T-helper 1 cell treated with Interleukin-12 subunit alpha and Interleukin-12 subunit beta and Interleukin-4 antibody, amounts not matched to agents 30 μg/mL and 1 μg/mL, for 36 hours (primary cell): ENCODE measurements at regions not wholly inside any gene's neighbourhood (a gene's known extent, or its start where the extent isn't known, plus 50 kb on each side); places are given as distances from the start of the nearest gene placed in this dataset.

Experiments used
- H3K27ac Mint-ChIP-seq: one replicate; pipeline ENCODE4 v1.8.0; 2021; ENCODE audit warnings: mild to moderate bottlenecking, mixed read lengths
- H3K27me3 Mint-ChIP-seq: one replicate; pipeline ENCODE4 v1.8.0; 2021; ENCODE audit warnings: low read depth, mixed read lengths
- H3K36me3 Mint-ChIP-seq: one replicate; pipeline ENCODE4 v1.8.0; 2021; ENCODE audit warnings: low read depth, mixed read lengths
- H3K4me1 Mint-ChIP-seq: one replicate; pipeline ENCODE4 v1.8.0; 2021; ENCODE audit warnings: low read depth, mixed read lengths
- H3K4me3 Mint-ChIP-seq: one replicate; pipeline ENCODE4 v1.8.0; 2021; ENCODE audit warnings: mild to moderate bottlenecking, moderate library complexity, mixed read lengths
- H3K9me3 Mint-ChIP-seq: one replicate; pipeline ENCODE4 v1.8.0; 2021; ENCODE audit warnings: mixed read lengths

DNA sequence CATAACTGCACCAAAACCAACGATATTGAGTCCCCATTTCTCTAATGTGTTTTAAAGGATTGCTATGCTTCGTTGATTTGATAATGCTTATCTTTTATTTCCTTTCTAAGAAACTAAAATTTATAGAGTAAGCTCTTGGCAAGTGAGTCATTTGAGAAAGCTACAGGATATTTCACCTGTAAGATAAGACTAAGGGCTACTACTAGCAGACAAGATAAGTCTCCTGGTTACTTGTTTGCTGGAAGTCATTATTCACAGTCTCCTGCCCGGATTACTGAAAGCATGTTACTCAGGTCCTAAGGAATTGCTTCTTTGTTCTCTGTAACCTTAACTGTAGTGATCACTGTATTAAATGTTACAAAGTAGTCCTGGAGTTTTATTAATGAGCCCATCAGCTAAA lies 315.9 kb upstream of the RASA1 start:
- Mint-ChIP-seq H3K9me3 (no peaks in the 10 kb centered on the region), H3K4me1 (no peaks in the 10 kb centered on the region), H3K36me3 (no peaks in the 10 kb centered on the region), H3K27ac (no peak overlapping the region), H3K4me3 (no peak overlapping the region), H3K27me3 (peaks cover 39% of the 10 kb centered on the region)

DNA sequence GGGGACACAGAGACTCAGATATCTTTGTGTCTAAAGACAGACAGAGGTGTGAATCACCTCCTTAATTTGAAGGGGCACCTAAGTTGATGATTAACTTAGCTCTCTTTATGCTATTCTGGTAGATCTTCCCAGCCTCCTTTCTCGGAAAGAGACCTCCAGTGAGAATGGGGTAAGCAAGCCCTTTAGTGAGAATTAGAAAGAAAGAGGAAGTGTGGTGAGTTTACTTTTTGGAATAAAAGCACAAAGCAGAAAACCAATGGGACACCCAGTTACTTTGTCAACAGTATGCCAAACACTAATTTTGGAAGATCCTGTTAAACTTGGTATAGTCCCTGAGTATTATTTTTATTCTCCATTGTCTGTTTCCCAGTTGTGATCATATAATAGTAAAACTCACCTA lies 302.8 kb upstream of the RASA1 start:
- Mint-ChIP-seq H3K4me3 (no peak overlapping the region), H3K27me3 (peaks cover 17% of the 10 kb centered on the region), H3K36me3 (no peaks in the 10 kb centered on the region)

DNA sequence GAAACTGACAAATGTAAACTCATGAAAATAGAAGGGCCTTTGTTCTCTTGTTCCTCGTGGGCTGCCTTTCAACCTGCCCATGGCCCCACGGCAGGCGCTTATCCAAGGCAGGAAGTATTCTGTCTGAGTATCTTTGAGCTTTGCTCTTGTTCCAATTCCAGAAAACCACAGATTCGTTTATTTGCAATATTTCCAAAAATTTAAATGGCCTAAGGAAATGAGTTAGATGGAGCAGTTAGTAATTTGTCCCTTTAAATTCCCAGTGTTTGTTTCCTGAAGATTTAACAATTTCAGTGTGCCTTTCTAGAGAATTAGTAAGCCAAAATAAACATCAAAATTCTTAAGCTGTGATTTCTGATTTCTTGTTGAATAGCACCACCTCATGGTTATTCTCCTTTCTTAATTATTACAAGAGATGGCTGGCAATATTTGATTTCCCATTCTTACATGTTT lies 299.4 kb upstream of the RASA1 start:
- Mint-ChIP-seq H3K9me3 (no peaks in the 10 kb centered on the region), H3K4me3 (no peak overlapping the region), H3K27ac (no peak overlapping the region), H3K36me3 (no peaks in the 10 kb centered on the region), H3K4me1 (peaks cover 2% of the 10 kb centered on the region), H3K27me3 (peaks cover 32% of the 10 kb centered on the region)

More for the DNA sequence above, 302.8 kb upstream of the RASA1 start:
- no peak overlapping the region for H3K27ac Mint-ChIP-seq
- H3K4me1 Mint-ChIP-seq, result no peaks in the 10 kb centered on the region
- no peaks in the 10 kb centered on the region for H3K9me3 Mint-ChIP-seq

DNA sequence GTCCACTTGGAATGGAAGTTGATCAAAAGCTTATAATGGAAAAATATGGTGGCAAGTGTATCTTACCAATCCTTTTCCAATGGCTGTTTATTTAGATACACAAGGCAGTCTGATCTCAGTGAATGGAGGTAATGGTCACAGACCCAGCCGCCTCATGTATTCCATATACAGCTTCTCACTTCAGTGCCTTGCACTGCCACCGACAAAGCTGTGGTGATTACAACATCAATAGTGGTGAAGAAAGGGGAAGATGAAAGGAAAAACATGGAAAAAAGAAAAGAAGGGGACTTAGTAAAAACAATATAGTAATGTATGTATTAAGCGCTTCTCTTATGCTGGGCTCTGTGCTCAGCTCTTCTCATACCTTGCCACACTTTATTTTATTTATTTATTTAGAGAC lies 297.3 kb upstream of the RASA1 start:
- Mint-ChIP-seq H3K9me3 (no peaks in the 10 kb centered on the region), H3K4me1 (peaks cover 2% of the 10 kb centered on the region), H3K4me3 (no peak overlapping the region), H3K27me3 (peaks cover 32% of the 10 kb centered on the region), H3K36me3 (no peaks in the 10 kb centered on the region), H3K27ac (no peak overlapping the region)

DNA sequence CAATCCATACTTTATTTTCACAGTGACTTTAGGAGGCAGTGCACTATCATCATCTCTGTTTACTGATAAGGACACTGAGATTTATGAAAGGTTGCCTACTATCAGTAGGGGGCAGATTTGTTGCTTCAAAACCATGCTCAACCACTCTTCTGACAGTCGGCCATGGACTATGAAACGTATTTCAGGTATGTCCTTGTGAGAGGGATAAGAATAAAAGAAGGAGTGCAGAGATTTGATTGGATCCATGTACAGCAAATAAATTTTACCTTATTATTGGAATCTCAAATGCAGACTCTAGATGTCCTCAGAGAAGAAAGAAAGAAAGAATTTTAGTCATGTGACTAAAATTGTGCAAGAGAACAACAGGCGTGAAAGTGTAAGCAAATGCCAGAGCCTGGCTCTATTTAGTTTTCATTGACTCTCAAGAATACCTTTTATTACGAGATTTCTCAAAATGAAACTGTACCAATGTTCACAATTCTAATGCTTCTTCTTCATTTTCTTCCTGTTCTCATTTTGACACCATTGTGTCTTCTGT lies 296.6 kb upstream of the RASA1 start:
- Mint-ChIP-seq H3K27me3 (peaks cover 36% of the 10 kb centered on the region), H3K4me3 (no peak overlapping the region), H3K9me3 (no peaks in the 10 kb centered on the region), H3K36me3 (no peaks in the 10 kb centered on the region), H3K27ac (no peak overlapping the region), H3K4me1 (peaks cover 2% of the 10 kb centered on the region)

DNA sequence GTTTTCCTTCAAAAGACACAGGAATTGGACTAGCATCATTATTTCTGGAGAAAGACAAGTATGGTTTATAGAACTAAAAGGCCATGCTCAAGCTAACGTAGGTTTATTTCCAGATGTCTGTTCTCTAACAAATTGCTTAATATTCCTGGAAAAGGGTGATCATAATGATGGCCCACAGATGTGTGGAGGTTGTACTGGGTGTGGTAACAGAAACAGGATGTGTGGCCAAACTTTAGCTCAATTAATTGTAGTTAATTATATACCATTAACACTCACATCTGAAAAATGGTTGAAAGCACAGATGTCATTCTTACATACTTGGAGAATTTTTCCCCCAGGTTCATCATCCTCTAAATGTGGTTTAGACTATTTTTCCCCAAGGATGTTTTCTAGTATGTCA lies 292.7 kb upstream of the RASA1 start:
- Mint-ChIP-seq H3K4me1 (peaks cover 2% of the 10 kb centered on the region), H3K27ac (no peak overlapping the region), H3K27me3 (peaks cover 34% of the 10 kb centered on the region), H3K9me3 (no peaks in the 10 kb centered on the region), H3K4me3 (no peak overlapping the region), H3K36me3 (no peaks in the 10 kb centered on the region)

DNA sequence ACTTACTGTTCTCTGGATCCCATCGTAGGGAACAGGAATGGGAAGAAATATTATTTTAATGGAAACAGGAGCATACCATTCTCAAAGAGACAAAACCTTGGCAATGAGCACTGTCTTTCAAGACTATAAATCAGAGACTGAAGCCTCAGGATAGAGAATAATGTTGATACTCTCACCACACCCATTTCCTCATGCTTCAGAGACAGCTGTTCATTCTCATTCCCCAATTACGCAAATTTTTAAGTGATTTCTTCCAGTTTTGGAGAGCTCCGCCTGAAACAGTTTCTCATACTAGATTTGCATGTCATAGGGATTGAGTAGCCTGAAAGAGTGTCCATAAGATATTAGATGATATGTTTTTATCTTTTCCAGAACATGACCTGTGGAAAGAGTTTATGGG lies 290.5 kb upstream of the RASA1 start:
- H3K4me1 Mint-ChIP-seq, result no peaks in the 10 kb centered on the region
- no peaks in the 10 kb centered on the region for H3K36me3 Mint-ChIP-seq
- no peaks in the 10 kb centered on the region for H3K9me3 Mint-ChIP-seq
- H3K27me3 Mint-ChIP-seq, result peaks cover 24% of the 10 kb centered on the region
- no peak overlapping the region for H3K4me3 Mint-ChIP-seq
- H3K27ac Mint-ChIP-seq, result no peak overlapping the region

DNA sequence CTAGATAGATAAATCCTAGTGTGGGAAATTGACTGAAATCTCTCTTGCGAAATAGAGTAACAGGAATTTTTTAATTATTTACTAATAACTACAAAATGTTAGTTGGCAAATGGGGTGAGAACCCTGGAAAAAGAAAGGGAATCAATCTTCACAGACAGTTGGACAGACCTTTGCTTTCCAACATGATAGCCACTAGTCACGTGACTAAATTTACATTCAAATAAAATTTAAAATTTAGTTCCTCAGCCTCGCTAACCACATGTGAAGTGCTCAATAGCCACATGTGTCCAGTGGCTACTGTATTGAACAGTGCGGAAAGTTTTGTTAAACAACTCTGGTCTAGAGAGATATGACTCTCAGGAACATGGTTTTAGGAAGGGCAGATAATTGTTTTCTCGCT lies 289.9 kb upstream of the RASA1 start:
- Mint-ChIP-seq H3K27me3 (peaks cover 22% of the 10 kb centered on the region), H3K27ac (no peak overlapping the region), H3K4me3 (no peak overlapping the region), H3K36me3 (no peaks in the 10 kb centered on the region), H3K4me1 (no peaks in the 10 kb centered on the region), H3K9me3 (no peaks in the 10 kb centered on the region)

DNA sequence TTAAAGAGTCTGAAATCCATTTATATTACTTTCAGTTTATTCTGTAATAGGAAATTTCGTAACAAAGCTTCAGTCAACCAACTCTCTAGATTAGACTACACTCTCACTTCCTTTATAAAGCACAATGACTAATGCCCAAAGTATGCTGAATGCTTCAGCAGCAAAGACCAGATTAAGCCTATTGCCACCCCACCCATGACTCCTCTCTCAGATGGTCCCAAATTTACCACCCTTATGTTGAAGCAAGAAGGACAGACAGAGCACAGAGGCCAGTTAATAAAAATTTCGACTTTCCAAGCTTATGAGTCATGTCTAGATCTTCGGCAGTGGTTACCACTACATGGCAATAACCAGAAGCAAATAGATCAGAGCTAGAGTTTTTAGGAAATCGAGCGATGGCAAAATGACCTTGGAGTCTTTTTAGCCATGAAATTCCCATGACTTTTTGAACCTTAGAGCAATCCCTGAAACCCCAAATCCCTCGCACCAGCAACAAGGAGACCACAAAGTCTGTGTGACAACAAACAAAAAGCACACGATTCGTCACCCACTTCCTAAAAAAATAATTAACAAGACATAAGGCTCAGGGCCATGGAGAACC lies 287.8 kb upstream of the RASA1 start:
- no peaks in the 10 kb centered on the region for H3K4me1 Mint-ChIP-seq
- H3K27me3 Mint-ChIP-seq, result peaks cover 11% of the 10 kb centered on the region
- H3K36me3 Mint-ChIP-seq, result no peaks in the 10 kb centered on the region
- H3K27ac Mint-ChIP-seq, result no peak overlapping the region
- no peak overlapping the region for H3K4me3 Mint-ChIP-seq
- no peaks in the 10 kb centered on the region for H3K9me3 Mint-ChIP-seq

DNA sequence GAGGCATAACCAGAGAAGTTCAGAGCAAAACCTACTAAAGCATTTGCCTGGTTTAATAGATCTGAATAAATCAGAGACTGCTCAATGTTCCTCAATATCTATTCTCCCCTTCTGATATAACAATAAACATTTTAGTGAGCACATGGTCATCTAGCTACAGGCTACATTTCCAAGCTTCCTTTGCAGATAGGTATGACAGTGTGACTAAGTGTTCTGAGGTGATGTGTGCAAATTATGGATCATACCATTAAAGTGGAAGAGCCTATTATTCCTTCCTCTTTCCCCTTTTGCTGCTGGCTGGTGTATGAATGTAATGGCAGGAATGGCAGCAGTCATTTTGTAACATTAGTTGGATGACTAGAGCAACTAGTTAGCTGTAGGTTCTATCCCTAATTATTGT lies 285.8 kb upstream of the RASA1 start:
- H3K9me3 Mint-ChIP-seq, result no peaks in the 10 kb centered on the region
- no peak overlapping the region for H3K4me3 Mint-ChIP-seq
- H3K27ac Mint-ChIP-seq, result no peak overlapping the region
- no peaks in the 10 kb centered on the region for H3K36me3 Mint-ChIP-seq
- peaks cover 10% of the 10 kb centered on the region for H3K27me3 Mint-ChIP-seq
- H3K4me1 Mint-ChIP-seq, result no peaks in the 10 kb centered on the region

DNA sequence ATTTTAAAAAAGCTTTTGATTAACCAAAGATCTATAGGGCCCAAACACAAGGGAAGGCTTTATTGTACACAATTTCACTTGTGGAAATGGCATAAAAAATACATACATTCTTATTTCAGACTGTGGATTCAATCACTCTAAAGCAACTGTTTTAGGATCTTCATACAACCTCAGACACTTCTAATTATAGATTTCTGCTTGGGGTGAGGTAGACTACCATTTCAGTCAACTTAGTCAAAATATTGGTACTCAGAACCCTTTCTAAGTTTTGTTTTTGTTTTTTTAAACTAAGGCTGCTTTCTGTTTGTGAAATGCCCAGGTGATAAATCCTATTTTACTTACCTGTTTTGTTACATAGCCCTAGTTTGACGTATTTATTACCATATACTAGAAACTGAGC lies 284.5 kb upstream of the RASA1 start:
- H3K27me3 Mint-ChIP-seq, result peaks cover 19% of the 10 kb centered on the region
- no peaks in the 10 kb centered on the region for H3K9me3 Mint-ChIP-seq
- H3K36me3 Mint-ChIP-seq, result no peaks in the 10 kb centered on the region
- H3K4me3 Mint-ChIP-seq, result no peak overlapping the region
- H3K4me1 Mint-ChIP-seq, result no peaks in the 10 kb centered on the region
- H3K27ac Mint-ChIP-seq, result no peak overlapping the region

DNA sequence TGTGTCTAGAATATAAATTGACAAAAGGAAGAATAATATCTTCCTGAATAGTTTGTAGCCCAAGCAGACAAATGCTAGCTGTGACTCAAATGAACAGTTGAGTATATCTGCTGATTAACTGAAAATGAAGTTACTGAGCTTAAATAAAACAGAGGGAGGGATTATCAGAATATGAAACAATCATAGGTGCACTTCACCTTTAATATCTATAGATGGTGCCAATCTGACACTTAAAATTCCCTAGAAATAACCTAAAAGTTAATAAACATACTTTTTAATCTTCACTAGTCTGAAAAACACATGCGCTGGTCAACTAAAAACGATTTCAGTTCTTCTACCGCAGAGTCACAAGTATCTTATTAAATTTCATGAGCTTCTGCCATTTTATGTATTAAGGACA lies 280.8 kb upstream of the RASA1 start:
- Mint-ChIP-seq H3K36me3 (no peaks in the 10 kb centered on the region), H3K27me3 (peaks cover 16% of the 10 kb centered on the region), H3K4me1 (no peaks in the 10 kb centered on the region), H3K27ac (no peak overlapping the region), H3K9me3 (no peaks in the 10 kb centered on the region), H3K4me3 (no peak overlapping the region)

DNA sequence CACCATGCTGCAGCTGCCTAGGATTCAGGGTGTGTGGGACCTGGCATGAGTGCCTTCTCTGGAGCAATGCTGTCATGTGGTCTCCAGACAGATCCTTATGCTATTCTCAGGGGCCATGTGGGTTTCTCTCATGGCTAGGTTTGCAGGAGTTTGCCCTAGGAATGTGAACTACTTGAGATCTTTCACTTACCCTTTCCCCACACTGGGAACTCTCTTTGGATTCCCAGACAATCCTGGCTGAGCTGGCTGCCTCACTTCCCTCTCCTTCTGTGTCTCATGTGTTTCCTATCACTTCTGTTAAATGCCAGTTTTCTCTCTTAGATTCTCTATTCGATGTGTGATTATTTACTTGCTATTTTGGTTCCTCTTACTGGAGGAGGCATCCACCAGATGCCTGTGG lies 270.2 kb upstream of the RASA1 start:
- Mint-ChIP-seq H3K27me3 (peaks cover 30% of the 10 kb centered on the region), H3K36me3 (no peaks in the 10 kb centered on the region), H3K9me3 (no peaks in the 10 kb centered on the region), H3K27ac (no peak overlapping the region), H3K4me1 (no peaks in the 10 kb centered on the region), H3K4me3 (no peak overlapping the region)

DNA sequence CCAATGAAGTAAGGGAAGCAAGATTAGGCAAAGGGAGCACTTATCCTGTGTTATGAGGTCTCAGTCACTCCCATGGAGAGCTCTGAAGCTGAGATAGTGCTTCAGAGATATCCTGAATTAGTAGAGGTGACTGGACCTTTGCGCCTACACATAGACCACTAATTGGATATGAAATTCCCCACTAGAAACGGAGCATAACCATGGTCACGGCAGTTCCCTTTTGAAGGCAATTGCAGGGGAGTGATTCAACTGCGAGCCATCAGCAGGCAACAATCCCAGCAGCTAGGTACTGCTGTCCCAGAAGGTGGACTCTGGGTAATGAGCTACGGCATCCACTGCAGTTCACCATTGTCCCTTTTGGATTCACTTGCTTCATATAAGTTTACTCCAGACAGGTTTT lies 267.7 kb upstream of the RASA1 start:
- Mint-ChIP-seq H3K4me3 (no peak overlapping the region), H3K27me3 (peaks cover 33% of the 10 kb centered on the region), H3K9me3 (no peaks in the 10 kb centered on the region), H3K36me3 (no peaks in the 10 kb centered on the region), H3K4me1 (no peaks in the 10 kb centered on the region), H3K27ac (no peak overlapping the region)

DNA sequence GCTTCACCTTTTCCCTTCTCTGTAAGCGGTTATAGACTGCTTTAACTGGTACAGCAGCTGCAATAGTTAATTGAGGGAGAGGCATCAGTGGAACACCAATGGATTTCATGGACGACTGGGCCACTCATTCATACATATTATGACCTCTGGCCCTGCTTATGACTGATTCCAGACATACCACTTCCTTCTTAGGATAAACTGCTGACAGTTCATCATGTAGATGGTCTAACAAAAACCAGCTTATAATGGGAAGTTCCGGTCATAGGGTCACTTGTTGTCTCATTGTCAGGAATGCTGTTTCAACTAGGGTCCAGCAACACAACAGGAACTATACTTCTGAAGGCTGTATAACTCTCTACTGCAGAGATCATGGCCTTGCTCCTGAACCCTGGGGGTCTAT lies 265.2 kb upstream of the RASA1 start:
- H3K4me1 Mint-ChIP-seq, result no peaks in the 10 kb centered on the region
- H3K9me3 Mint-ChIP-seq, result no peaks in the 10 kb centered on the region
- H3K36me3 Mint-ChIP-seq, result no peaks in the 10 kb centered on the region
- peaks cover 19% of the 10 kb centered on the region for H3K27me3 Mint-ChIP-seq
- no peak overlapping the region for H3K27ac Mint-ChIP-seq
- no peak overlapping the region for H3K4me3 Mint-ChIP-seq

DNA sequence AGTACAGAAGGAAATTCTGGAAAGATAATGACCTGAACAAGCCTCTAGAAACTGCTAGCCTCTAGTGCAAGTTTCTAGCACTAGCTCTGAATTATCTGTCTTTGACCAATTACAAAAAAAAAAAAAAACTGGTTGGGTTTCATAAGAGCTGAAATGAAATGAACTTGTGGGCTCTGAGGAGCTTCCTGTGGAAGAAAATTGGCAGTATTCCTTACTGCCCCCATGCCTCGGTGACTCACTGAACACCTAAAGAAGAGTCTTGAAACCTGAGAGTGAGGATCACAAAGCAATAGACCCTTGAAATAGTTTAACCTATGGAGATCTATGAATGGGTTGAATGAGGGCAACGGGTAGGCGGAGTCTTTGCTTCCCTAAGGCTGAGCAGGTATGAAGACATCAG lies 263.6 kb upstream of the RASA1 start:
- no peaks in the 10 kb centered on the region for H3K4me1 Mint-ChIP-seq
- peaks cover 11% of the 10 kb centered on the region for H3K27me3 Mint-ChIP-seq
- no peaks in the 10 kb centered on the region for H3K36me3 Mint-ChIP-seq
- no peak overlapping the region for H3K27ac Mint-ChIP-seq
- H3K4me3 Mint-ChIP-seq, result no peak overlapping the region
- no peaks in the 10 kb centered on the region for H3K9me3 Mint-ChIP-seq
